Glutamatergic neuron (in vitro differentiated cells): ENCODE measurements at regions not wholly inside any gene's neighbourhood (a gene's known extent, or its start where the extent isn't known, plus 50 kb on each side); places are given as distances from the start of the nearest gene placed in this dataset.

Source experiments
- DNase-seq: peaks from one replicate; pipeline ENCODE4 v3.0.0; 2022
- H3K27ac Mint-ChIP-seq: one replicate; pipeline ENCODE4 v1.8.0; 2020; ENCODE audit warnings: mild to moderate bottlenecking, mixed read lengths, inconsistent platforms; ENCODE audit not compliant: unreplicated experiment
- H3K27me3 Mint-ChIP-seq: one replicate; pipeline ENCODE4 v1.8.0; 2020; ENCODE audit warnings: mild to moderate bottlenecking, moderate library complexity, mixed read lengths, inconsistent platforms; ENCODE audit not compliant: unreplicated experiment
- H3K36me3 Mint-ChIP-seq: one replicate; pipeline ENCODE4 v1.8.0; 2020; ENCODE audit warnings: mild to moderate bottlenecking, mixed read lengths, inconsistent platforms; ENCODE audit not compliant: unreplicated experiment
- H3K4me1 Mint-ChIP-seq: one replicate; pipeline ENCODE4 v1.8.0; 2020; ENCODE audit warnings: mild to moderate bottlenecking, low read depth, mixed read lengths, inconsistent platforms; ENCODE audit not compliant: unreplicated experiment
- H3K4me3 Mint-ChIP-seq: one replicate; pipeline ENCODE4 v1.8.0; 2020; ENCODE audit warnings: mild to moderate bottlenecking, mixed read lengths, inconsistent platforms; ENCODE audit not compliant: unreplicated experiment
- H3K9me3 Mint-ChIP-seq: one replicate; pipeline ENCODE4 v1.8.0; 2020; ENCODE audit warnings: mild to moderate bottlenecking, moderate library complexity, mixed read lengths, inconsistent platforms; ENCODE audit not compliant: unreplicated experiment
- CTCF ChIP-seq: fragments of 200-600 bp; sonication (generic); IDR thresholded peaks from one replicate; pipeline ENCODE4 v1.5.0; 2021; ENCODE audit not compliant: partially characterized antibody, unreplicated experiment

GRCh38 chr2:17184512-17184911 is 333.7 kb downstream of the RAD51AP2 start:
- no peak overlapping the region for H3K4me3 Mint-ChIP-seq
- no peaks in the 10 kb centered on the region for H3K9me3 Mint-ChIP-seq
- no peak for DNase-seq
- no peaks in the 10 kb centered on the region for H3K4me1 Mint-ChIP-seq
- no peak overlapping the region for H3K27ac Mint-ChIP-seq
- no peaks in the 10 kb centered on the region for H3K36me3 Mint-ChIP-seq
- H3K27me3 Mint-ChIP-seq: peaks cover 2% of the 10 kb centered on the region
- no peak for TF ChIP-seq CTCF

GRCh38 chr2:17182399-17182798 is 335.8 kb downstream of the RAD51AP2 start:
- H3K4me3 Mint-ChIP-seq: no peak overlapping the region
- peaks cover 2% of the 10 kb centered on the region for H3K27me3 Mint-ChIP-seq
- no peaks in the 10 kb centered on the region for H3K9me3 Mint-ChIP-seq
- H3K4me1 Mint-ChIP-seq: peaks cover 2% of the 10 kb centered on the region
- H3K36me3 Mint-ChIP-seq: no peaks in the 10 kb centered on the region
- no peak for DNase-seq
- TF ChIP-seq CTCF: no peak
- no peak overlapping the region for H3K27ac Mint-ChIP-seq

- H3K9me3 Mint-ChIP-seq: no peaks in the 10 kb centered on the region
- no peak for TF ChIP-seq CTCF
- no peak overlapping the region for H3K4me3 Mint-ChIP-seq
- no peak overlapping the region for H3K27ac Mint-ChIP-seq
- DNase-seq: no peak
- H3K4me1 Mint-ChIP-seq: peaks cover 2% of the 10 kb centered on the region
- no peaks in the 10 kb centered on the region for H3K36me3 Mint-ChIP-seq
- peaks cover 2% of the 10 kb centered on the region for H3K27me3 Mint-ChIP-seq
These were observed 337.0 kb downstream of the RAD51AP2 start for GRCh38 chr2:17181051-17181752.

GRCh38 chr2:17179145-17179808 is 339.0 kb downstream of the RAD51AP2 start:
- Mint-ChIP-seq H3K4me1 (peaks cover 2% of the 10 kb centered on the region), H3K4me3 (no peak overlapping the region), H3K36me3 (no peaks in the 10 kb centered on the region), H3K9me3 (no peaks in the 10 kb centered on the region), H3K27me3 (peaks cover 2% of the 10 kb centered on the region), H3K27ac (no peak overlapping the region)
- no peak for TF ChIP-seq CTCF
- no peak for DNase-seq

GRCh38 chr2:17177088-17177487 is 341.2 kb downstream of the RAD51AP2 start:
- H3K9me3 Mint-ChIP-seq: no peaks in the 10 kb centered on the region
- TF ChIP-seq CTCF: no peak
- H3K4me1 Mint-ChIP-seq: peaks cover 2% of the 10 kb centered on the region
- no peak overlapping the region for H3K4me3 Mint-ChIP-seq
- no peak for DNase-seq
- no peak overlapping the region for H3K27ac Mint-ChIP-seq
- peaks cover 2% of the 10 kb centered on the region for H3K27me3 Mint-ChIP-seq
- no peaks in the 10 kb centered on the region for H3K36me3 Mint-ChIP-seq
